Vagina (tissue), 2 donors: ENCODE measurements at regions not wholly inside any gene's neighbourhood (a gene's known extent, or its start where the extent isn't known, plus 50 kb on each side); places are given as distances from the start of the nearest gene placed in this dataset.

Source experiments
- DNase-seq, 2 donors: peaks; one replicate each; pipeline ENCODE4 v3.0.0-alpha.2; 2017; ENCODE audit errors: extremely low spot score in 2 of 2
- H3K27ac ChIP-seq: fragments of 200-600 bp; sonication (generic); one replicate; pipeline ENCODE4 v1.5.1; 2019
- H3K27me3 ChIP-seq: fragments of 200-600 bp; sonication (generic); one replicate; pipeline ENCODE4 v1.5.1; 2019
- H3K36me3 ChIP-seq, 2 donors: fragments of 200-600 bp; sonication (generic); one replicate each; pipeline ENCODE4 v1.5.1; 2017 to 2019
- H3K4me1 ChIP-seq: fragments of 200-600 bp; sonication (generic); one replicate; pipeline ENCODE4 v1.5.1; 2019
- H3K4me3 ChIP-seq, 2 donors: fragments of 200-600 bp; sonication (generic); 1 replicate in 1 of 2; 2 replicates in 1 of 2; pipeline ENCODE4 v1.5.1; 2016 to 2019
- H3K9me3 ChIP-seq: fragments of 200-600 bp; sonication (generic); one replicate; pipeline ENCODE4 v1.5.1; 2019
- POLR2A ChIP-seq, 2 donors: fragments of 450-650 bp; IDR thresholded peaks; one replicate each; pipeline ENCODE4 v1.6.1; 2017; ENCODE audit warnings: antibody characterized with exemption in 2 of 2, mild to moderate bottlenecking in 2 of 2, moderate library complexity in 2 of 2
- POLR2AphosphoS5 ChIP-seq, 2 donors: sonication (generic); formaldehyde crosslinking; IDR thresholded peaks; one replicate each; pipeline ENCODE4 v1.9.0; 2017; ENCODE audit warnings: antibody characterized with exemption in 2 of 2, mild to moderate bottlenecking in 2 of 2, low read depth in 1 of 2; ENCODE audit not compliant: insufficient read depth in 1 of 2
- intact Hi-C: fragments of 100-400 bp; cut with DNase I; formaldehyde crosslinking; loops from one replicate; pipeline ENCODE4 v1.15.1; 2023
- TF ChIP-seq, protein P1 (sequence below), 3 experiments: fragments of 450-650 bp in 2 of 3; fragments of 200-600 bp in 1 of 3; sonication (generic) in 1 of 3; IDR thresholded peaks; one replicate each; pipeline ENCODE4 v1.5.1; 2017 to 2019; ENCODE audit warnings: antibody characterized with exemption in 3 of 3, mild to moderate bottlenecking in 2 of 3, moderate library complexity in 2 of 3

DNA sequence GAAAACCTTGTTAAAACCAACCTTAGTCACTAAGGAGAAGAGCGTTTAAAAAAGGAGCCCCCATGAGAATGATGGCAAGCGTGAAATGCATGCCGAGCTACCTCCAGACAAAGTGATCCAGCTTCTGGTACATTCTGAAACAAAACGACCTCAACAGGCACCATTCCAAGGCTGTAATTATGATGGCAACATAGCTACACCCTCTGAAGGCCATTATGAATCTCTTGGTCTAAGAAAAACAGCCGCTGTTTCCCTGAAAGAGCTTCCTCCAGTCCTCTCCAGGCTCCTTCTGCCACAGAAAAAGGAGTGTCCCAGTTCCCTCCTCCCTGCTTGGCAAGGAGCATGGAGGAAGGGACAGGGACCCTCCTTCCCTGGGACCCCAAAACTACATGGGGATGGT, 50.0 kb upstream of the ABLIM1 start:
- intact Hi-C loops = no loop called here
- H3K36me3 ChIP-seq = no peaks in the 10 kb centered on the region
- H3K27me3 ChIP-seq = no peaks in the 10 kb centered on the region
- peaks cover 6% of the 10 kb centered on the region for H3K4me1 ChIP-seq
- no peak overlapping the region for H3K27ac ChIP-seq
- H3K4me3 ChIP-seq = no peak overlapping the region
- no peak for TF ChIP-seq POLR2AphosphoS5 (IDR thresholded peaks at IDR 0.05; ENCODE audit: insufficient read depth in 1 of 2, low read depth in 1 of 2)
- no peak for TF ChIP-seq POLR2A (IDR thresholded peaks at IDR 0.05)
- TF ChIP-seq, protein P1, sequence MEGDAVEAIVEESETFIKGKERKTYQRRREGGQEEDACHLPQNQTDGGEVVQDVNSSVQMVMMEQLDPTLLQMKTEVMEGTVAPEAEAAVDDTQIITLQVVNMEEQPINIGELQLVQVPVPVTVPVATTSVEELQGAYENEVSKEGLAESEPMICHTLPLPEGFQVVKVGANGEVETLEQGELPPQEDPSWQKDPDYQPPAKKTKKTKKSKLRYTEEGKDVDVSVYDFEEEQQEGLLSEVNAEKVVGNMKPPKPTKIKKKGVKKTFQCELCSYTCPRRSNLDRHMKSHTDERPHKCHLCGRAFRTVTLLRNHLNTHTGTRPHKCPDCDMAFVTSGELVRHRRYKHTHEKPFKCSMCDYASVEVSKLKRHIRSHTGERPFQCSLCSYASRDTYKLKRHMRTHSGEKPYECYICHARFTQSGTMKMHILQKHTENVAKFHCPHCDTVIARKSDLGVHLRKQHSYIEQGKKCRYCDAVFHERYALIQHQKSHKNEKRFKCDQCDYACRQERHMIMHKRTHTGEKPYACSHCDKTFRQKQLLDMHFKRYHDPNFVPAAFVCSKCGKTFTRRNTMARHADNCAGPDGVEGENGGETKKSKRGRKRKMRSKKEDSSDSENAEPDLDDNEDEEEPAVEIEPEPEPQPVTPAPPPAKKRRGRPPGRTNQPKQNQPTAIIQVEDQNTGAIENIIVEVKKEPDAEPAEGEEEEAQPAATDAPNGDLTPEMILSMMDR (IDR thresholded peaks at IDR 0.05) = no peak
- H3K9me3 ChIP-seq = no peaks in the 10 kb centered on the region
- no peak for DNase-seq

DNA sequence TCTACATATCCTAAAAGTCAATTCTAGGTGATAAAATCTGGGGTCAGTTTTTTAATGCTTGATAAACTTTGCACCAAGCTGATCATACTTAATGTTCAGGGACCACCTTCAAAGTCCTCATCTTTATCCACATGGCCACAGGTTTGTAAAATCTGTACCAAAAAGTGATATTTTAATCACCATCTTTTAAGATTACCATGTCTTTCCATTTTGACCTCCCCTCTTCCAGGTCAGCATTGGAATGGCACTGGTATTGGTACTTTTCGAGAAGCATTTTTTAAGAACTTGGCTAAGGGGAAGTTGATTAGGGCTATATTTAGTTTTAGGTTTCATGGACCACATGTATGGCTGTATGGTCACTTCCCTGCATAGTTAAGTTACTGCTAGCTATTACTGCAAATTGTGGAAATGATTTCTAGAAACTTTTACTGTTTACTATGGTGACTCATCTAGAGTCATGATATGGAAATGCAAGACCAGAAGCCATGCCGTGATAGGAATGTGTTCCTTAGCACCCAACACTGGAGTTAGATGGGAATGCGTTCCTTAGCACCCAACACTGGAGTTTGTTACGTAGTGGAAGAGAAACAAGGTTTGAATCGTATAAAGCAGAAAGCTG, 50.8 kb upstream of the ABLIM1 start:
- Histone ChIP-seq H3K9me3 (no peaks in the 10 kb centered on the region), H3K4me3 (no peak overlapping the region), H3K4me1 (peaks cover 6% of the 10 kb centered on the region), H3K27ac (no peak overlapping the region), H3K27me3 (no peaks in the 10 kb centered on the region), H3K36me3 (no peaks in the 10 kb centered on the region)
- no peak for TF ChIP-seq POLR2AphosphoS5 (IDR thresholded peaks at IDR 0.05; ENCODE audit: insufficient read depth in 1 of 2, low read depth in 1 of 2)
- no peak for TF ChIP-seq POLR2A (IDR thresholded peaks at IDR 0.05)
- TF ChIP-seq, protein P1 (IDR thresholded peaks at IDR 0.05) = no peak
- no peak for DNase-seq
- intact Hi-C loops = no loop called here

DNA sequence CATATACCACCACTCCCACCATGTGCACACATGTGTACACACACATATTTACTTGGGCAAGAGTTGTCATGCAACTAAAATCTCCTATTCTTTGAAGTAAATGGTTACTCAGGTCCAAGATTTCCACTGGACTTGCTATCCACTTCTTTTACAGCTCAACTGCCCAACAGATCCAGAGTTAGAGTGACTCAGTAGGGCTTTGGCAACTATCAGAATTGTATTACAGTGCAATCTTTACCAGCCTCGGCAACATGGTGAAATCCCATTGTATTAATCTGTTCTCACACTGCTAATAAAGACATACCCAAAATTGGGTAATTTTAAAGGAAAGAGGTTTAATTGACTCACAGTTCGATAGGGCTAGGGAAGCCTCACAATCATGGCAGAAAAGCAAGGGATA, 51.9 kb upstream of the ABLIM1 start:
- Histone ChIP-seq H3K4me1 (peaks cover 14% of the 10 kb centered on the region), H3K9me3 (no peaks in the 10 kb centered on the region), H3K4me3 (no peak overlapping the region), H3K27me3 (no peaks in the 10 kb centered on the region), H3K27ac (no peak overlapping the region), H3K36me3 (no peaks in the 10 kb centered on the region)
- TF ChIP-seq, protein P1 (IDR thresholded peaks at IDR 0.05) = no peak
- TF ChIP-seq POLR2A (IDR thresholded peaks at IDR 0.05) (no peak), POLR2AphosphoS5 (IDR thresholded peaks at IDR 0.05; ENCODE audit: insufficient read depth in 1 of 2, low read depth in 1 of 2) (no peak)
- no peak for DNase-seq
- intact Hi-C loops = no loop called here

DNA sequence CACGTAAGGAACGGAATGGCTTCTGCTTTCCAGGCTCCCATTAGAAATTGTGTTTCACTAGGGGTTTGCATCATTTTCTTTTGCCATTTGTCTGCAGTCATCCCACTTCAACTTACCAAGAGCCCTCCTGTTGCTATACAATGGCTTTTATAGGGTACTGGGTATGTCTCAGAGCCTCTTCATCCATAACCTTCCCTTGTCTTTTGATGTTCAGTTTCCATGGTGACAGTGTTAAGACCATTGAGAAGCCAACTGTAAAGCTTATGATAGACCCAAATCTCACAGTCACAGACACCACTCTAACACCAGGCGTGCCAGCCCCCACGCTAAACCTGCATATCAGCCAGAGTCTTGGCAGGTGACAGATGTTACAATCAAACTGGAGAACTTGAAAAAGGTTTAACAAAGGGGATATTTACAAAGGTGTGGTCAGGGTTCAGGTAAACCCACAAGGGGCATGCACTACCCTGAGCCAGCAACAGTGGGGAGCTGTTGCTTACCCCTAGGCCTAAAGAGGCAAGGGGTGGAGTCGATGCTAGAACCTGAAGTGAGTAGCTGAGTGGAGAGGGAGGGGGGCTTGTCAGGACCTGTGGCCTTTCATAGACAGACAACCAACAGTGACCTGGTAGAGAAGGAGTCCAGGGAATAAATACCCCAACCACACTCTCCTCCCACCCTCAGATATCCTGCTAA, 53.2 kb upstream of the ABLIM1 start:
- no peak for TF ChIP-seq POLR2A (IDR thresholded peaks at IDR 0.05)
- TF ChIP-seq POLR2AphosphoS5 (IDR thresholded peaks at IDR 0.05; ENCODE audit: insufficient read depth in 1 of 2, low read depth in 1 of 2) = no peak
- TF ChIP-seq, protein P1 (IDR thresholded peaks at IDR 0.05) = no peak
- H3K9me3 ChIP-seq = no peaks in the 10 kb centered on the region
- no peak overlapping the region for H3K27ac ChIP-seq
- H3K27me3 ChIP-seq = no peaks in the 10 kb centered on the region
- DNase-seq = no peak
- intact Hi-C loops = no loop called here
- no peaks in the 10 kb centered on the region for H3K36me3 ChIP-seq
- H3K4me3 ChIP-seq = no peak overlapping the region
- H3K4me1 ChIP-seq = peaks cover 16% of the 10 kb centered on the region

DNA sequence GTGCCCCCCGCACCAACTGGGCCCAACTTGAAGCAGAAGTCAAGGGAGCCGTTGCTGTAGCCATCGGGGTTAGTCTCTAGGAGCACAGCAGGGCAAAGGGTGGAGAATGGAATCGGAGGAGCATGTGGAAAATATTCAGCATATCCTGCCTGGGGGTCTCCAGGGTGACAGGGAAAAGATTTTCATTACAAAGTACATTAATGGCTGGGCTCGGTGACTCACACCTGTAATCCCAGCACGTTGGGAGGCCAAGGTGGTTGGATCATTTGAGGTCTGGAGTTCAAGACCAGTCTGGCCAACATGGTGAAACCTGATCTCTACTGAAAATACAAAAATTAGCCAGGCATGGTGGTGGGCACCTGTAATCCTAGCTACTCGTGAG, 53.8 kb upstream of the ABLIM1 start:
- H3K27ac ChIP-seq = no peak overlapping the region

More for the DNA sequence above, 53.8 kb upstream of the ABLIM1 start:
- DNase-seq = no peak
- H3K4me3 ChIP-seq = no peak overlapping the region
- no peaks in the 10 kb centered on the region for H3K9me3 ChIP-seq
- H3K27me3 ChIP-seq = no peaks in the 10 kb centered on the region
- TF ChIP-seq POLR2AphosphoS5 (IDR thresholded peaks at IDR 0.05; ENCODE audit: insufficient read depth in 1 of 2, low read depth in 1 of 2) = no peak
- no peak for TF ChIP-seq POLR2A (IDR thresholded peaks at IDR 0.05)
- TF ChIP-seq, protein P1 (IDR thresholded peaks at IDR 0.05) = no peak
- intact Hi-C loops = no loop called here
- no peaks in the 10 kb centered on the region for H3K36me3 ChIP-seq
- peaks cover 12% of the 10 kb centered on the region for H3K4me1 ChIP-seq
